ENCODE measurements at regions not wholly inside any gene's neighbourhood (a gene's known extent, or its start where the extent isn't known, plus 50 kb on each side); places are given as distances from the start of the nearest gene placed in this dataset.

GRCh38 chr7:155189590-155189989 lies 108.1 kb upstream of the INSIG1 start:
- H3K4me2 ChIP-seq = no peak overlapping the region
- no peak overlapping the region for H2AFZ ChIP-seq (ENCODE audit: low read depth)
- no peaks in the 10 kb centered on the region for H4K20me1 ChIP-seq (ENCODE audit: insufficient read depth)
- no peak overlapping the region for H3K27ac ChIP-seq
- no peaks in the 10 kb centered on the region for H3K27me3 ChIP-seq (ENCODE audit: insufficient read depth, low read depth)
- no peak overlapping the region for H3K9ac ChIP-seq
- no peak for TF ChIP-seq CTCF (conservative IDR thresholded peaks at IDR 0.05; ENCODE audit: low read depth, low read length)
- no peaks in the 10 kb centered on the region for H3K36me3 ChIP-seq (ENCODE audit: insufficient read depth)
- no peak overlapping the region for H3K4me3 ChIP-seq (IDR thresholded peaks at IDR 0.05; ENCODE audit: insufficient read depth, low read depth, low read length)
- no peaks in the 10 kb centered on the region for H3K4me1 ChIP-seq (ENCODE audit: low read depth, poor library complexity, severe bottlenecking)
- H3K79me2 ChIP-seq (ENCODE audit: insufficient read depth, low read depth) = no peaks in the 10 kb centered on the region

- no peak overlapping the region for H3K27ac ChIP-seq
- peak; percentile 86 for TF ChIP-seq CTCF (conservative IDR thresholded peaks at IDR 0.05; ENCODE audit: low read depth, low read length)
- H3K36me3 ChIP-seq (ENCODE audit: insufficient read depth) = no peaks in the 10 kb centered on the region
- no peak overlapping the region for H3K4me3 ChIP-seq (IDR thresholded peaks at IDR 0.05; ENCODE audit: insufficient read depth, low read depth, low read length)
- no peak overlapping the region for H3K4me2 ChIP-seq
- no peaks in the 10 kb centered on the region for H3K4me1 ChIP-seq (ENCODE audit: low read depth, poor library complexity, severe bottlenecking)
- H3K9ac ChIP-seq = no peak overlapping the region
- H3K79me2 ChIP-seq (ENCODE audit: insufficient read depth, low read depth) = no peaks in the 10 kb centered on the region
- no peaks in the 10 kb centered on the region for H3K27me3 ChIP-seq (ENCODE audit: insufficient read depth, low read depth)
- no peaks in the 10 kb centered on the region for H4K20me1 ChIP-seq (ENCODE audit: insufficient read depth)
- H2AFZ ChIP-seq (ENCODE audit: low read depth) = no peak overlapping the region
Observed at GRCh38 chr7:155190688-155191087, 107.0 kb upstream of the INSIG1 start.

- no peaks in the 10 kb centered on the region for H3K27me3 ChIP-seq (ENCODE audit: insufficient read depth, low read depth)
- no peak overlapping the region for H3K4me2 ChIP-seq
- no peaks in the 10 kb centered on the region for H3K36me3 ChIP-seq (ENCODE audit: insufficient read depth)
- no peak overlapping the region for H3K4me3 ChIP-seq (IDR thresholded peaks at IDR 0.05; ENCODE audit: insufficient read depth, low read depth, low read length)
- no peaks in the 10 kb centered on the region for H4K20me1 ChIP-seq (ENCODE audit: insufficient read depth)
- H2AFZ ChIP-seq (ENCODE audit: low read depth) = no peak overlapping the region
- H3K79me2 ChIP-seq (ENCODE audit: insufficient read depth, low read depth) = no peaks in the 10 kb centered on the region
- TF ChIP-seq CTCF (conservative IDR thresholded peaks at IDR 0.05; ENCODE audit: low read depth, low read length) = no peak
- no peak overlapping the region for H3K9ac ChIP-seq
- no peaks in the 10 kb centered on the region for H3K4me1 ChIP-seq (ENCODE audit: low read depth, poor library complexity, severe bottlenecking)
- no peak overlapping the region for H3K27ac ChIP-seq
Observed at GRCh38 chr7:155191137-155191536, 106.5 kb upstream of the INSIG1 start.

GRCh38 chr7:155191901-155192478 lies 105.7 kb upstream of the INSIG1 start:
- no peak for TF ChIP-seq CTCF (conservative IDR thresholded peaks at IDR 0.05; ENCODE audit: low read depth, low read length)
- Histone ChIP-seq H3K4me2 (no peak overlapping the region), H3K9ac (no peak overlapping the region), H3K27me3 (ENCODE audit: insufficient read depth, low read depth) (no peaks in the 10 kb centered on the region), H3K27ac (no peak overlapping the region), H4K20me1 (ENCODE audit: insufficient read depth) (no peaks in the 10 kb centered on the region), H3K4me3 (IDR thresholded peaks at IDR 0.05; ENCODE audit: insufficient read depth, low read depth, low read length) (no peak overlapping the region), H3K79me2 (ENCODE audit: insufficient read depth, low read depth) (no peaks in the 10 kb centered on the region), H3K36me3 (ENCODE audit: insufficient read depth) (no peaks in the 10 kb centered on the region), H2AFZ (ENCODE audit: low read depth) (no peak overlapping the region), H3K4me1 (ENCODE audit: low read depth, poor library complexity, severe bottlenecking) (no peaks in the 10 kb centered on the region)

All from KMS-11 (cell line).